ENCODE measurements at regions not wholly inside any gene's neighbourhood (a gene's known extent, or its start where the extent isn't known, plus 50 kb on each side); places are given as distances from the start of the nearest gene placed in this dataset.

DNA sequence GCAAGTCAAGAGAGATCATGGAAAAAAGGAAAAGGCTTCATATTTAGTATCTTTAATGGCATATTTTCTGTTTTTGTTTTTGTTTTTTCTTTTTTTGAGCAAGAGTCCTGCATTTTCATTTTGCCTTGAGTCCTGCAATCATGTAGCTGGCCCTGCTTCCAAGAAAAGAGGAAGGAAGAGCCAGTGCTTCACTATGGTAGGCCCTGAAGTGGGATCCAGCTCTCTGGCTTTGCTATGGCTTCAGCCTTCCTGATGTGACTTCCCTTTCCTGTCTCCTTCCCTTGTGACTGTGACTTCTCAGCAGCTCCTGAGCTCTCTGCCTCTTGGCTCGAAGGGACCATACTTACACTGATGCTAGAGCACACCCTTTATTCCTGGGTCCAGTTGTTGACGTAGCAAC lies 512.3 kb downstream of the INHBA start:
- ATAC-seq (no peak), DNase-seq (ENCODE audit: low spot score) (no peak)
- Histone ChIP-seq H3K36me3 (ENCODE audit: insufficient read depth) (no peaks in the 10 kb centered on the region), H3K27me3 (ENCODE audit: insufficient read depth) (no peaks in the 10 kb centered on the region), H3K4me3 (no peak overlapping the region), H3K4me2 (no peak overlapping the region), H4K20me1 (replicated peaks; ENCODE audit: insufficient read depth) (no peaks in the 10 kb centered on the region), H3K9me2 (ENCODE audit: insufficient read depth) (no peaks in the 10 kb centered on the region), H3K4me1 (ENCODE audit: insufficient read depth) (0 out of 2 replicates have a peak, but pooled peaks cover 3% of the 10 kb centered on the region), H3F3A (replicated peaks; ENCODE audit: low read depth) (no peaks in the 10 kb centered on the region), H2AFZ (no peak overlapping the region), H3K27ac (ENCODE audit: low read depth) (no peak overlapping the region), H3K79me2 (replicated peaks; ENCODE audit: insufficient read depth) (no peaks in the 10 kb centered on the region)
- Mint-ChIP-seq H3K27me3 (ENCODE audit: insufficient read depth, low read depth, poor library complexity) (no peaks in the 10 kb centered on the region), H3K27ac (no peak overlapping the region), H3K9me3 (no peaks in the 10 kb centered on the region), H3K4me3 (no peak overlapping the region), H3K4me1 (peaks cover 5% of the 10 kb centered on the region; the same call in 1 of the 3 replicates), H3K36me3 (ENCODE audit: low read depth) (0 out of 3 replicates have a peak, but pooled peaks cover 3% of the 10 kb centered on the region)
- TF ChIP-seq CREB1 (CRISPR knock-in tag; IDR thresholded peaks at IDR 0.05; ENCODE audit: low read depth) (no peak), NANOG (IDR thresholded peaks at IDR 0.05; ENCODE audit: borderline replicate concordance) (no peak), ZNF331 (CRISPR knock-in tag; IDR thresholded peaks at IDR 0.05; ENCODE audit: low read depth) (no peak), POLR2AphosphoS5 (IDR thresholded peaks at IDR 0.05; ENCODE audit: low read depth) (no peak), EZH2phosphoT487 (IDR thresholded peaks at IDR 0.05; ENCODE audit: unreplicated experiment) (no peak), JUNB (IDR thresholded peaks at IDR 0.05; ENCODE audit: unreplicated experiment) (no peak), STAT1 (IDR thresholded peaks at IDR 0.05; ENCODE audit: unreplicated experiment) (no peak), EZH2 (IDR thresholded peaks at IDR 0.05; ENCODE audit: low read depth, unreplicated experiment) (no peak), ZNF114 (CRISPR knock-in tag; IDR thresholded peaks at IDR 0.05) (no peak)
- TF ChIP-seq, protein P1, sequence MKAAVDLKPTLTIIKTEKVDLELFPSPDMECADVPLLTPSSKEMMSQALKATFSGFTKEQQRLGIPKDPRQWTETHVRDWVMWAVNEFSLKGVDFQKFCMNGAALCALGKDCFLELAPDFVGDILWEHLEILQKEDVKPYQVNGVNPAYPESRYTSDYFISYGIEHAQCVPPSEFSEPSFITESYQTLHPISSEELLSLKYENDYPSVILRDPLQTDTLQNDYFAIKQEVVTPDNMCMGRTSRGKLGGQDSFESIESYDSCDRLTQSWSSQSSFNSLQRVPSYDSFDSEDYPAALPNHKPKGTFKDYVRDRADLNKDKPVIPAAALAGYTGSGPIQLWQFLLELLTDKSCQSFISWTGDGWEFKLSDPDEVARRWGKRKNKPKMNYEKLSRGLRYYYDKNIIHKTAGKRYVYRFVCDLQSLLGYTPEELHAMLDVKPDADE (IDR thresholded peaks at IDR 0.05) = no peak
- TF ChIP-seq, protein P2, sequence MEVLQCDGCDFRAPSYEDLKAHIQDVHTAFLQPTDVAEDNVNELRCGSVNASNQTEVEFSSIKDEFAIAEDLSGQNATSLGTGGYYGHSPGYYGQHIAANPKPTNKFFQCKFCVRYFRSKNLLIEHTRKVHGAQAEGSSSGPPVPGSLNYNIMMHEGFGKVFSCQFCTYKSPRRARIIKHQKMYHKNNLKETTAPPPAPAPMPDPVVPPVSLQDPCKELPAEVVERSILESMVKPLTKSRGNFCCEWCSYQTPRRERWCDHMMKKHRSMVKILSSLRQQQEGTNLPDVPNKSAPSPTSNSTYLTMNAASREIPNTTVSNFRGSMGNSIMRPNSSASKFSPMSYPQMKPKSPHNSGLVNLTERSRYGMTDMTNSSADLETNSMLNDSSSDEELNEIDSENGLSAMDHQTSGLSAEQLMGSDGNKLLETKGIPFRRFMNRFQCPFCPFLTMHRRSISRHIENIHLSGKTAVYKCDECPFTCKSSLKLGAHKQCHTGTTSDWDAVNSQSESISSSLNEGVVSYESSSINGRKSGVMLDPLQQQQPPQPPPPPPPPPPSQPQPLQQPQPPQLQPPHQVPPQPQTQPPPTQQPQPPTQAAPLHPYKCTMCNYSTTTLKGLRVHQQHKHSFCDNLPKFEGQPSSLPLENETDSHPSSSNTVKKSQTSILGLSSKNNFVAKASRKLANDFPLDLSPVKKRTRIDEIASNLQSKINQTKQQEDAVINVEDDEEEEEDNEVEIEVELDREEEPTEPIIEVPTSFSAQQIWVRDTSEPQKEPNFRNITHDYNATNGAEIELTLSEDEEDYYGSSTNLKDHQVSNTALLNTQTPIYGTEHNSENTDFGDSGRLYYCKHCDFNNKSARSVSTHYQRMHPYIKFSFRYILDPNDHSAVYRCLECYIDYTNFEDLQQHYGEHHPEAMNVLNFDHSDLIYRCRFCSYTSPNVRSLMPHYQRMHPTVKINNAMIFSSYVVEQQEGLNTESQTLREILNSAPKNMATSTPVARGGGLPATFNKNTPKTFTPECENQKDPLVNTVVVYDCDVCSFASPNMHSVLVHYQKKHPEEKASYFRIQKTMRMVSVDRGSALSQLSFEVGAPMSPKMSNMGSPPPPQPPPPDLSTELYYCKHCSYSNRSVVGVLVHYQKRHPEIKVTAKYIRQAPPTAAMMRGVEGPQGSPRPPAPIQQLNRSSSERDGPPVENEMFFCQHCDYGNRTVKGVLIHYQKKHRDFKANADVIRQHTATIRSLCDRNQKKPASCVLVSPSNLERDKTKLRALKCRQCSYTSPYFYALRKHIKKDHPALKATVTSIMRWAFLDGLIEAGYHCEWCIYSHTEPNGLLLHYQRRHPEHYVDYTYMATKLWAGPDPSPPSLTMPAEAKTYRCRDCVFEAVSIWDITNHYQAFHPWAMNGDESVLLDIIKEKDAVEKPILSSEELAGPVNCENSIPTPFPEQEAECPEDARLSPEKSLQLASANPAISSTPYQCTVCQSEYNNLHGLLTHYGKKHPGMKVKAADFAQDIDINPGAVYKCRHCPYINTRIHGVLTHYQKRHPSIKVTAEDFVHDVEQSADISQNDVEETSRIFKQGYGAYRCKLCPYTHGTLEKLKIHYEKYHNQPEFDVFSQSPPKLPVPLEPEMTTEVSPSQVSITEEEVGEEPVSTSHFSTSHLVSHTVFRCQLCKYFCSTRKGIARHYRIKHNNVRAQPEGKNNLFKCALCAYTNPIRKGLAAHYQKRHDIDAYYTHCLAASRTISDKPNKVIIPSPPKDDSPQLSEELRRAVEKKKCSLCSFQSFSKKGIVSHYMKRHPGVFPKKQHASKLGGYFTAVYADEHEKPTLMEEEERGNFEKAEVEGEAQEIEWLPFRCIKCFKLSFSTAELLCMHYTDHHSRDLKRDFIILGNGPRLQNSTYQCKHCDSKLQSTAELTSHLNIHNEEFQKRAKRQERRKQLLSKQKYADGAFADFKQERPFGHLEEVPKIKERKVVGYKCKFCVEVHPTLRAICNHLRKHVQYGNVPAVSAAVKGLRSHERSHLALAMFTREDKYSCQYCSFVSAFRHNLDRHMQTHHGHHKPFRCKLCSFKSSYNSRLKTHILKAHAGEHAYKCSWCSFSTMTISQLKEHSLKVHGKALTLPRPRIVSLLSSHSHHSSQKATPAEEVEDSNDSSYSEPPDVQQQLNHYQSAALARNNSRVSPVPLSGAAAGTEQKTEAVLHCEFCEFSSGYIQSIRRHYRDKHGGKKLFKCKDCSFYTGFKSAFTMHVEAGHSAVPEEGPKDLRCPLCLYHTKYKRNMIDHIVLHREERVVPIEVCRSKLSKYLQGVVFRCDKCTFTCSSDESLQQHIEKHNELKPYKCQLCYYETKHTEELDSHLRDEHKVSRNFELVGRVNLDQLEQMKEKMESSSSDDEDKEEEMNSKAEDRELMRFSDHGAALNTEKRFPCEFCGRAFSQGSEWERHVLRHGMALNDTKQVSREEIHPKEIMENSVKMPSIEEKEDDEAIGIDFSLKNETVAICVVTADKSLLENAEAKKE (CRISPR knock-in tag; IDR thresholded peaks at IDR 0.05) = no peak
- TF ChIP-seq, protein P3, sequence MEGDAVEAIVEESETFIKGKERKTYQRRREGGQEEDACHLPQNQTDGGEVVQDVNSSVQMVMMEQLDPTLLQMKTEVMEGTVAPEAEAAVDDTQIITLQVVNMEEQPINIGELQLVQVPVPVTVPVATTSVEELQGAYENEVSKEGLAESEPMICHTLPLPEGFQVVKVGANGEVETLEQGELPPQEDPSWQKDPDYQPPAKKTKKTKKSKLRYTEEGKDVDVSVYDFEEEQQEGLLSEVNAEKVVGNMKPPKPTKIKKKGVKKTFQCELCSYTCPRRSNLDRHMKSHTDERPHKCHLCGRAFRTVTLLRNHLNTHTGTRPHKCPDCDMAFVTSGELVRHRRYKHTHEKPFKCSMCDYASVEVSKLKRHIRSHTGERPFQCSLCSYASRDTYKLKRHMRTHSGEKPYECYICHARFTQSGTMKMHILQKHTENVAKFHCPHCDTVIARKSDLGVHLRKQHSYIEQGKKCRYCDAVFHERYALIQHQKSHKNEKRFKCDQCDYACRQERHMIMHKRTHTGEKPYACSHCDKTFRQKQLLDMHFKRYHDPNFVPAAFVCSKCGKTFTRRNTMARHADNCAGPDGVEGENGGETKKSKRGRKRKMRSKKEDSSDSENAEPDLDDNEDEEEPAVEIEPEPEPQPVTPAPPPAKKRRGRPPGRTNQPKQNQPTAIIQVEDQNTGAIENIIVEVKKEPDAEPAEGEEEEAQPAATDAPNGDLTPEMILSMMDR (conservative IDR thresholded peaks at IDR 0.05; ENCODE audit: low read depth in 2 of 2) = no peak
- TF ChIP-seq, protein P4, sequence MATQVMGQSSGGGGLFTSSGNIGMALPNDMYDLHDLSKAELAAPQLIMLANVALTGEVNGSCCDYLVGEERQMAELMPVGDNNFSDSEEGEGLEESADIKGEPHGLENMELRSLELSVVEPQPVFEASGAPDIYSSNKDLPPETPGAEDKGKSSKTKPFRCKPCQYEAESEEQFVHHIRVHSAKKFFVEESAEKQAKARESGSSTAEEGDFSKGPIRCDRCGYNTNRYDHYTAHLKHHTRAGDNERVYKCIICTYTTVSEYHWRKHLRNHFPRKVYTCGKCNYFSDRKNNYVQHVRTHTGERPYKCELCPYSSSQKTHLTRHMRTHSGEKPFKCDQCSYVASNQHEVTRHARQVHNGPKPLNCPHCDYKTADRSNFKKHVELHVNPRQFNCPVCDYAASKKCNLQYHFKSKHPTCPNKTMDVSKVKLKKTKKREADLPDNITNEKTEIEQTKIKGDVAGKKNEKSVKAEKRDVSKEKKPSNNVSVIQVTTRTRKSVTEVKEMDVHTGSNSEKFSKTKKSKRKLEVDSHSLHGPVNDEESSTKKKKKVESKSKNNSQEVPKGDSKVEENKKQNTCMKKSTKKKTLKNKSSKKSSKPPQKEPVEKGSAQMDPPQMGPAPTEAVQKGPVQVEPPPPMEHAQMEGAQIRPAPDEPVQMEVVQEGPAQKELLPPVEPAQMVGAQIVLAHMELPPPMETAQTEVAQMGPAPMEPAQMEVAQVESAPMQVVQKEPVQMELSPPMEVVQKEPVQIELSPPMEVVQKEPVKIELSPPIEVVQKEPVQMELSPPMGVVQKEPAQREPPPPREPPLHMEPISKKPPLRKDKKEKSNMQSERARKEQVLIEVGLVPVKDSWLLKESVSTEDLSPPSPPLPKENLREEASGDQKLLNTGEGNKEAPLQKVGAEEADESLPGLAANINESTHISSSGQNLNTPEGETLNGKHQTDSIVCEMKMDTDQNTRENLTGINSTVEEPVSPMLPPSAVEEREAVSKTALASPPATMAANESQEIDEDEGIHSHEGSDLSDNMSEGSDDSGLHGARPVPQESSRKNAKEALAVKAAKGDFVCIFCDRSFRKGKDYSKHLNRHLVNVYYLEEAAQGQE (IDR thresholded peaks at IDR 0.05; ENCODE audit: unreplicated experiment) = no peak

All from GM23338 (cell line).